ENCODE measurements at regions not wholly inside any gene's neighbourhood (a gene's known extent, or its start where the extent isn't known, plus 50 kb on each side); places are given as distances from the start of the nearest gene placed in this dataset.

GRCh38 chrX:129316461-129316860 lies 206.8 kb downstream of the SMARCA1 start:
- TF ChIP-seq POLR2A (IDR thresholded peaks at IDR 0.05) = no peak
- no peak for TF ChIP-seq CTCF (IDR thresholded peaks at IDR 0.05)

Measured in Peyer's patch (tissue), 4 donors.